NCI-H345 treated with DMSO at 0.1 percent for 48 hours (cell line): ENCODE measurements at regions not wholly inside any gene's neighbourhood (a gene's known extent, or its start where the extent isn't known, plus 50 kb on each side); places are given as distances from the start of the nearest gene placed in this dataset.
A peak's percentile ranks its signal among the peaks of the same experiment; 100 is the strongest.
"Not testable (repeated sequence)": the region's sequence is repeated elsewhere in the genome, so short reads cannot be mapped to it uniquely, and the experiment has no call there.

ENCODE experiments used
- DNase-seq: peaks from one replicate; lab custom pipeline; 2025; ENCODE audit not compliant: unreplicated experiment; lab: John Stamatoyannopoulos, UW

DNA sequence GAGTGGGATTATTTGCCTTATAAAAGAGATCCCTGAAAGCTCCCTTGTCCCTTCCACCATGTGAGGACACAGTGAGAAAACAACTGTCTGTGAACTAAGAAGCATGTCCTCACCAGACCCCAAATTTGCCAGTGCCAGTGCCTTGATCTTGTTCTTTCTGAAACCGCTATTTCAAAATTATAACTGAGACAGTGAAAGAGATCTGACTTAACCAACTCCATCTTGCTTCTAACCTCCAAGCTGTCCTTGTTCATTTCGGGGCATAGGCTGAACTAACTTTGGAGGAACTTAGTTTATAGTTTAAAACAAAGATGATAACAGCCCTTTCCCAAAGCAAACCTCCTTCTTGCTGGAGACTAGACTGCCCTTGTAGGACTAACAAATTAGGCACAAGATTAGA is 563.9 kb downstream of the ADCYAP1 start:
- DNase-seq = no peak

DNA sequence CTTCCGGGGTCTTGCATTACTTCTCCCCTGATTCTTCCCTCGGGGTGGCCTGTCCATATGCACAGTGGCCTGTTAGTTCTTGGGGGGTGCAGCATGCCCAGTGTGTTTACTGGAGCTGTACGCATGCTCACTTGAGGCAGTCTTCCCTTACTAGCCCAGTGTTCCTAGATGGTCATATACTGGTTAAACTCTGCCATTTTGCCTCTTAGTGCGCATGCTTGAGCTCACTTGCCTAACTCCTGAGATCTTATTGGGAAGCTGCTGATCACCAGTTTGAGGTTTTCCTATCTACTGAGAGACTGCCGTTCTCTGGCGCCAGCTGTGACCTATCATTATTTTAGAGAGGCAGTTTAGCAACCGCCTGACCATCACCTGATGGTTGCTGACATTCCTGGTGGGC is 571.2 kb downstream of the ADCYAP1 start:
- DNase-seq = no peak

DNA sequence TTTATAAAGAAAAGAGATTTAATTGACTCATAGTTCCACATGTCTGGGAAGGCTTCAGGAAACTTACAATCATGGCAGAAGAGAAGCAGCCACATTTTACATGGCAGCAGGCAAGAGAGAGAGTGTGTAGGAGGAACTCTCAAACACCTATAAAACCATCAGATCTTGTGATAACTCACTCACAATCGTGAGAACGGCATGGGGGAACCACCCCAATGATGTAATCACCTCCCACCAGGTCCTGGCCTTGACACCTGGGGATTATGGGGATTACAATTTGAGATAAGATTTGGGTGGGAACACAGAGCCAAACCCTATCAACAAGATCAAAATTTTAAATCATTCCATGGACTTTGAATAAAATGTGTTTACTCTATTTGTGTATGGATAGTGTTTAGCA is 575.6 kb downstream of the ADCYAP1 start:
- DNase-seq = no peak

DNA sequence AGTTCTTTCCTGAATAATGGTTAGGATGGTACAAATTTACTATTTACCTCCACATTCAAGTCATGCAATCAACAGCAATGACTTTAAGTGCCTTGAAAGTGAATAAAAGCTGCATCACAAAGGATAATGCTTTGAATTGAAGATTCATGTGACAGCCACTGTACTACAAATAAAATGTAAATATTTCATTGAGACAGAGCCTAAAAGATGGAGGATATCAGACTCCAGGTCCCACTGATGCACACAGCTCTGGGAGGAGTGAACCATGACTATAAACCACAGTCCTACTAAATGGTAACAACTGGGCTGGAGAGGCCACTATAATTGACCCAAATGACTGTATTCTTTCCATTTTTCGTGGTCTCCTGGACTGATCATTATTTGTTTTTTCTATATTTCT is 576.9 kb downstream of the ADCYAP1 start:
- DNase-seq = no peak

DNA sequence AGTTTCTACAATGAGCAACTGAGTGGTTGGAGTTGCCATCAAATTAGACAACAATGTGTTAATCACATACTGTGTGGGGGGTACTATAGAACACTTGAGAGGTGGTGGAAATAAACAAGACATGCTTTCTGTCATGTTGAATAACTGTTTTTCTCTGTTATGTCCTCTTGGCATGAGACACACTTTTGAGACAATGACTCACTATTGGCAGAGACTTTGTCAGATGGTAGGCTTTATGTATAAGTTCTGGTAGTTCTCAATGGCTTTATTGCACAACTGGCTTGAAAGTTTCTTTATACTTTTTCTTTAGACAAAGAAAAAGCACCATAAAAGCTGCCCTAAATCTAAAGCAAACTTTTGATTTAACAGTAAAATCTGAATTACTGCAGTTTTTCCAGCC is 578.7 kb downstream of the ADCYAP1 start:
- no peak for DNase-seq

DNA sequence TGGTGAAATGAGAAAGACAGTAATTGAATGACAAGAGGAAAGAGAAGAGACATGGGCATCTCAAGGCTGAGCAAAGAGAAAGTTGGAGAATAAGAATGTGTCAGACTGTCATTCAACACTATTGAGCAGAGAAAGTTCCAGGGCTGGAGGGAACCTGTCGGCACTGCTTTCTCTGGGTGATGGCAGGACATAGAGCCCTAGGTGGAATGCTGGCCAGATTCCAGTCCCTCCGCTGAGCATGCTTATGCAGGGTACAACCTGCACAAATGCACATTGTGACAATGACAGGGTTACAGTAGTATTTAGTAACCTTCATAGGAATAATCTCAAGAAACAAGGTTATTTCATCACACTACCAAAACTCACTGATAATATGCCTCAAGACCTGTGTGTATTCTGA is 582.8 kb downstream of the ADCYAP1 start:
- no peak for DNase-seq

DNA sequence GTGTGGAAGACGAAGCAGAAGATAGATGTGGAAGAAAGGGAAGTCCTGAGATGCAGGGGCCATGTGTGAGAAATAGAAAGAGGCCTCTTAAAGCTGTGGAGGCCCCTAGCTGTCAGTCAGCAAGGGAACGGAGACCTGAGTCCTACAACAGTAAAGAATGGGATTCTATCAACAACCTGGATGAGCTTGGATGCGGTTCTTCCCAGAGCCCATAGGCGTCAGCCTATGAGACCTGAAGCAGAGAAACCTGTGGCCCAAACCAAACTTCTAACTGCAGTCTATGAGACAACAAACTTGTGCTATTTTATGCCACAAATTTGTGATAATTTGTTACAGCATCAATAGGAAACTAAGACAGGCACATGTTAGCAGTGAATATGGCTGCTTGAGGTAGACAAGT is 583.7 kb downstream of the ADCYAP1 start:
- no peak for DNase-seq

DNA sequence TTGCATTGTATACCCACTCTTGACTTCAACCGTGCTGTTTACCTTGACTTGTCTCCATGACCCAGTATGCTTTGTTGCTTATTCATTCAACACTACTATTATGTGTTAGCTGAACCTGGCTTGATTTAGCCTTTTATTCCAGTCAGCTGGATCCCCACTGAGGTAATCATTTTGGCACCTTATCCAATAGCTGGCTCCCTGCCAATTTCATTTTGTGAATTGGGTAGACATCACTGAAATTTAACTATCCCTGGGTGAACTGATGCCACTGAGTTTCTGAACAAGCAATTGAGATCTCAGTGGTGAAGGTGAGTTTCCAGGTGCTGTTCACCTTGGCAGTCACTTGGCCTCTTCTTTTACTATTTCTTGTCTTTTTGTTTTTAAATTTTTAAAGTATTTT is 584.3 kb downstream of the ADCYAP1 start:
- peak; percentile 98 for DNase-seq

DNA sequence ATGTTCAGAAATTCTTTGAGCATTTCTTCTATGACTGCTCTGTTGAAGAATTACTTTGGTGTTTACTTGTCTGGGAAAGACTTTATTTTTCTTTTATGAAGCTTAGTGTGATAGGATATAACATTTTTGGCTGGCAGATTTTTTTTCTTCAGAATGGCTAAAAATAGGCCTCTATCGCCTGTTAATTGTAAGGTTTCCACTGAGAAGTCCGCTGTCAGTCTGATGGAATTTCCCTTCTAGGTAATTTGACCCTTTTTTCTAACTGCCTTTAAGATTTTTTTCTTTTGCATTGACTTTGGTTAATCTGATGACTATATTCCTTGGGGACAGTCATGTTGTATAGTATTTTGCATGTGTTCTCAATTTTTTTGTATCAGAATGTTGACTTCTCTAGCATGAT is 590.7 kb downstream of the ADCYAP1 start:
- DNase-seq = no peak

DNA sequence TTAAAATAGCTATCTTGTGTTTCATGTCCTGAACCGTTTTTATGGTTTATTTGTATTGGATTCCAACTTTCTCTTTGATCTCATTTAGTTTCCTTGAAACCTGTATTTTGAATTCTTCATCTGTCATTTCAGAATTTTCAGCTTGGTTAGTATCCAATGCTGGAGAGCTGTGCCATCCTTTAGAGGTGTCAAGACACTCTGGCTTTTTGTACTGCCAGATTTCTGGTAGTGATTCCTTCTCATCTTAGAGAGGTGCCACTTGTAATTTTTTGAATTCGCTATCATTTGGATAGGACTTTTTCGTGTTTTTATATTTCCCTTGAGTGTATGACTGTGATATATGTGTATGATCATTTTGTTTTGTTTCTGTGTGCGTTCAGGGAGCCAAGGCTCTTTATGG is 591.4 kb downstream of the ADCYAP1 start:
- no peak for DNase-seq

DNA sequence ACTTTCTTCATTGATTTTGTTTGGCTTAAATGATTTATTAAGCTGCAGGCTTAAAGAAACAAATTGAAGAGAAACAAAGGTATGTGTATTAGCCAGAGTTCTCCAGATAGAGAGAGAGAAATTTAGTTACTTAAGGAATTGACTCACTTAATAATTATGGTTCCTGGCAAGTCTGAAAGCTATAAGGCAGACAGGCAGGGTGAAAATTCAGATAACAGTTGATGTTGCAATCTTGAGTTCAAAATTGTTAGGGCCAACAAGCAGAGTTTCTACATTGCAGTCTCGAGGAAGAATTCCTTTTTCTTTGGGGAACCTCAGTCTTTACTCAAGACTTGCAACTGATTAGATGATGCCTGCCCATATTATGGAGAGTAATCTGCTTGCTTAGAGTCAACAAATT is 593.5 kb downstream of the ADCYAP1 start:
- no peak for DNase-seq

DNA sequence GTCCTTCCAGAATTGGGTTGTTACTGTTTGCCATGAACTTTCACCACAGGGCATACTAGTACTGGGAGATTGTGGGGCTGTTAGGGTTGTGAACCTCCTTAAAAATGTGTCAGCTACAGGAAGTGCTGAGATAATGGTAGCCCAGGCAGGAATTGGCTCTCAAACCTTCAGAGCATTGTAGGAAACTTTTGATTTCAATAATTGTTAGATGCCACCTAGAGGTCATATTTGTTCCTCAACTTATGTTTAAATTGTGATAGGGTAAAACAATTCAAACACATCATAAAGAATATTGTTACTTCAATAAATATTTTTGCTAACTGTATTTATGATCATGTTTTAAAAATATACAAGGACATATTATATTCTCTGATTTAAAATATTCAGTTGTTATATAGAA is 594.6 kb downstream of the ADCYAP1 start:
- no peak for DNase-seq

DNA sequence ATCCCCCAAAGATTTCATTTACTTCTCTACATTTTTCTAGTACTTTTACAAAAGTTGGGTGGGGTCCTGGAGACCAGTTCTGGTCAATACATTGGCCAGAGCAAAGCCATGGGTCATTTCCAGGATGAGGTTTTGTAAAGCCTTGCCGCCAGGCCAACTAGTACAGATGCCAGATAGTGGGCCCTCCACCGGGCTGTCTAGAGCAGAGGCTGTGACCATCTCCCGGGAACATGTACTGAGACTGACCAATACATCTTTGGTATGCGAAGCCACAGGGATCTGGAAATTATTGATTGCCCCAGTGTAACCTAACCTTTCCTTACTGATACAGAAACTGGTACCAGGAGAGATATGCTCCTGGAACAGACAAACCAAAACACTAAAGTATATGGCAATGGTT is 599.2 kb downstream of the ADCYAP1 start:
- no peak for DNase-seq

DNA sequence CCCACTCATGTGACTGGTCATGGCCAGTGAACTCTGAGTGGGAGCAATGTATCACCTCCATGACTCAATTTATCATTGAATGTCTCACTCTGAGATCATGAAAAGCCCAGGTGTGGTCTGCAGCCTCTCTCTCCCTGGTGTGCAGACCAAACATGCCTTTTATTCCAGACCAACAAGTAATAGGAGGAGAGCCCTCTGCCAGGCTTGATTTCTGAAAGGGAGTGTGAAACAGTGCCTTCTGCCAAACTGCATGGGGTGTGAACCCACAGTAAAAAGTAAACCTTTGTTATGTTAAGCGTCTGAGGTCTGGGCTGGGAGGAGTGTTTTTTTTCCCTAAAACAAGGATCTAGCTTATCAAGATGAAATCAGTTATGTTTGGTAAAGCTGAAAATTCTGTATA is 601.2 kb downstream of the ADCYAP1 start:
- DNase-seq = peak; percentile 21

DNA sequence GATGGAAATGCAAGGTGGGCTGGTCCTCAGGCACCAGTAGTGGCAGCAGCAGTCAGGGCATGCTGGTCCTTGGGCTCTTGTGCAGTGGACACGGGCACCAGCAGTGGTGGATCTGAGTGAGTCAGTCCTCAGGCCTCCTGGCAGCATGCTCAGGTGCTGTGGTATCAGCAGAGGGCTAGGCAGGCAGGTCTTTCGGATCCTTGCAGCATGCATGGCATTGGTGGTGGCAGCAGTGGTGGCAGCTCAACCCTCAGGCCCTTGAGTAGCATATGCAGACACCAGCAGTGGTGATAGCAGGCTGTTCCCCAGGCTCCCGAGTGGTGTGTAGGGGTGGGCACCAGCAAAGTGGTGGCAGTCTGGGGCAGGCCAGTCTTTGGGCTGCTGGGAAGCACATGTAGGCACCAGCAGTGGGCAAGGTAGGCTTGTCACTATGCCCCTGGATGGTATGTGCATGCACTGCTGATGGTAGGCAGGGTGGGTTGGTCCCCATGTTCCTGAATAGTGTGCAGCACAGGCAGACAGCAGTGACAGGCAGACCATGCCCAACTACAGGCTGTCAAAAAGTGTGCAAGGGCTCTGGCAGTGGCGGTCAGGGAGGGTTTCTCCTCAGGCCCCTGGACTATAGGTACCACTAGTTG is 606.0 kb downstream of the ADCYAP1 start:
- no peak for DNase-seq

DNA sequence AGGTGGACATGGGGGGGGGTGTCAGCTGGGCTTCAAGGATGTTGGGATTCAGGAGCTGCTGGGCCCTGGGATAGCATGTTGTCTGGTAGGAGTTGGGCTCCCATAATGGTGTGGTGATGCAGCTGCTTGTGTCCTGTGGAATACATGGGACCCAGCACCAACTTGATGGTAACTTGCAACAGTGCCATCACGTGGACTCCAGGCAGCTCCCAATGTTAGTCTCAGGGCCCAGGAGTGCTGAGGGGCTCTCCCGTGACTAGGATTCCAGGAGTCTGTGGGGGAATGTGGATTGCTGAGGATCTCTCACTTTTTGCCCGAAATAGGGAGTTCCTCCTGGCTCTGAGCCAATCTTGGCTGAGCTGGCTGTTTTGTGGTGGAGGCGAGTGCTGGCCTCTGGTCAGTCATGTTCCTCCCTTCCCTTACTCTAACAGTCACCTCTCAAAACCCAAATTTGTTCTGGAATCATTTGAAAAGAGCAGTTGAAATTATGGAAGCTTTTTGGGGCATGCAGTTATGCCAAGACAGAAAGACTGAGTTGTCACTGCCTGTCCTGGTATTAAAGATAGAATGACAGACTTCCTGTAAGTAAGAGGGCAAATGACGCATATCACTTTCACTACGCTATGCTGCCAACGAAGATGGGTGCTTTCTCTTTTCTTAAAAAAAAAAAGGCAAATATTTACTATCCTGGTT is 607.1 kb downstream of the ADCYAP1 start:
- no peak for DNase-seq

DNA sequence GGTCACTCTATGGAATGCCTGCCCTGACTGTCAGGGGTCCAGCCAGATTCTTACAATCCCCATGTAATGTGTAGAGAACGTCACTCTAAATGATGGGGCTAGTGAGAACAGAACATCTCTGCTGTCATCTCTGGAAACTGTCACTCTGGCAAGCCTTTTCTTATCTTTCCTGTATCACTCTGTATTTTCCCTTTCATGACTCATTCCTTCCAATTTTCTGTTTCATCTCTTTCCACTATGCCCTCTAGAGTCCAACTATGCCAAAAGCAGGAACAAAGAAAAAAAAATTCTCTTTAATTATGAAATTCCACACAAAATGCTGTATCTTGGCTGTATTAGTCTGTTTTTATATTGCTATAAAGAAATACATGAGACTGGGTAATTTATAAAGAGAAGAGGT is 608.8 kb downstream of the ADCYAP1 start:
- no peak for DNase-seq

DNA sequence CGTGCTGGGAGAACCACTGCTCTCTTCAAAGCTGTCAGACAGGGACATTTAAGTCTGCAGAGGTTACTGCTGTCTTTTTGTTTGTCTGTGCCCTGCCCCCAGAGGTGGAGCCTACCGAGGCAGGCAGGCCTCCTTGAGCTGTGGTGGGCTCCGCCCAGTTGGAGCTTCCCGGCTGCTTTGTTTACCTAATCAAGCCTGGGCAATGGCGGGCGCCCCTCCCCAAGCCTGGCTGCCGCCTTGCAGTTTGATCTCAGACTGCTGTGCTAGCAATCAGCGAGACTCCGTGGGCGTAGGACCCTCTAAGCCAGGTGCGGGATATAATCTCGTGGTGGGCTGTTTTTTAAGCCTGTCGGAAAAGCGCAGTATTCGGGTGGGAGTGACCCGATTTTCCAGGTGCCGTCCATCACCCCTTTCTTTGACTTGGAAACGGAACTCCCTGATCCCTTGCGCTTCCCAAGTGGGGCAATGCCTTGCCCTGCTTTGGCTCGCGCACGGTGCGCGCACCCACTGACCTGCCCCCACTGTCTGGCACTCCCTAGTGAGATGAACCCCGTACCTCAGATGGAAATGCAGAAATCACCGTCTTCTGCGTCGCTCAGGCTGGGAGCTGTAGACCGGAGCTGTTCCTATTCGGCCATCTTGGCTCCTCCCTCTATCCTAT is 617.0 kb downstream of the ADCYAP1 start:
- not testable (repeated sequence) for DNase-seq

DNA sequence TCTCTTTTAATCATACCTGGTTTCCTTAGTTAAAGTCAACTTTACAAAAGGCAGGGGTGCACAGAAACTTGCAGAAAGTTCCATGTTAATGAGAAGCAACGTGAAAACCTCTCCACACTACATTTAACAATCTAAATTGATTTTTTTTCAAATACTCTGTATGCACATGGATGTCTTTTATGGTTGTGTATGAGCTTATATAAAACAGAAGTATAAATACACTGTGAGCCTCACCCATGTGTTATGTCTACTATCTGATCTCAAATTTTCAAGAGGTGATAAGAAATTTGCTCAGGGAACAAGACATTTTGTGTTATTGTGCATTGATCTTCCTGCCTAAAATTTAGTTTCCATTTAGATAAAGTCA is 617.6 kb downstream of the ADCYAP1 start:
- peak; percentile 13 for DNase-seq

DNA sequence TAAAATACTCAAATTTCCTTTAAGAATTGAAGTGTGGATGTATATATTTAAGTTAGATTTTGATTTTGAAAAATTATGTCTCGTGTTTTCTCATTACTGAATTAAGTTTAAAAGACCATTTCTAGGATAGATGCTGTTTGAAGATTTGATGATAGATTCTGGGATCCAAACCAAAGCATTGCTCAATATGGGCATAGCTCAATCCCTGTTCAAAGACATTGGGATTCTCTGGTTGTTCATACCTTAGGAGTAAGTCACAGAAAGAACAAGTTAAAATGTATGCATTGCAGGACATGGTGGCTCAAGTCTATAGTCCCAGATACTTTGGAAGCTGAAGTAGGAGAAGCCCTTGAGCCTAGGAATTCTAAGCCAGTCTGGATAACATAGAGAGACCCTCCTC is 622.3 kb downstream of the ADCYAP1 start:
- no peak for DNase-seq

DNA sequence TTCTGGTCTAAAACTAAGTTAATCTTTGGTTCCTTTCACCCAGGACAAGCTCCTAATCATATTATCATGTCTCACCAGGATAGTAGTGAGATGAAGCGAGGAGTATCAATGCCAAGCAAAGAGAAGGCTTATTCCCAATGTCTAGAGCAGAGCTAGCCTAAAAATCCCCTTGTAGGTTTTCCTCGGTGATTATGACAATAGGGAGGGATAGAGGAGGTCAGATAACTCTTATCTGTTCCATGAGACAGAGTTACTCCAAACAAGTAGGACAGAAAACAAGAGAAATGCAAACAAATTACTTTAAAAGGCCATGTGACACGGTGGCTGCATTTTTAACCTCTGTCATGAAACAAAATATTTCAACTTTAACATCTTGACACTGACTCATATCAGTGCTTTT is 623.1 kb downstream of the ADCYAP1 start:
- DNase-seq = no peak

DNA sequence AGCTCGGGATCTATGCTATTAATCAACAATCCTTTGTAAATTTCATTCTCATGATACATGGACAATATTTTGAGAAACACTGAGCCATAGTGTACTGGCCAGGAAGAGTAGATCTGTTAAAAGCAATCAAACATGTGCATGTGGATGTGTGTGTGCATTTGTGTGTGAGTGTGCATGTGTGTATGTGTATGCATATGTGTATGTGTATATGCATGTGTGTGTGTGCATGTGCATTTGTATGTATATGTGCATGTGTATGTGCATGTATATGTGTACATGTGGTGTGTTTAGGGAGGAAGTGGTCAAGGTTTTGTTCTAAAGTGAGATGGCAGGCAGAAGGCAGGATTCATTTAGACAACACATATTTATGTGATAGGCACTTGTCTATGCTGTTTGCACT is 623.8 kb downstream of the ADCYAP1 start:
- no peak for DNase-seq
